DND-41 (cell line): ENCODE measurements at regions not wholly inside any gene's neighbourhood (a gene's known extent, or its start where the extent isn't known, plus 50 kb on each side); places are given as distances from the start of the nearest gene placed in this dataset.

Experiments
- CTCF ChIP-seq: IDR thresholded peaks from 2 replicates; pipeline ENCODE4 v1.5.1; 2012; ENCODE audit warnings: borderline replicate concordance, low read length, moderate library complexity, mild to moderate bottlenecking; ENCODE audit not compliant: poor library complexity, severe bottlenecking; ENCODE audit errors: extremely low read depth
- EZH2 ChIP-seq: IDR thresholded peaks from 3 replicates; pipeline ENCODE4 v1.6.1; 2012; ENCODE audit warnings: borderline replicate concordance, low read depth, mild to moderate bottlenecking, moderate library complexity, low read length, inconsistent platforms; ENCODE audit not compliant: severe bottlenecking

- TF ChIP-seq EZH2 (no peak), CTCF (no peak)
These were observed 1032.8 kb downstream of the STPG2 start for GRCh38 chr4:97110506-97110905.
